ENCODE measurements at regions not wholly inside any gene's neighbourhood (a gene's known extent, or its start where the extent isn't known, plus 50 kb on each side); places are given as distances from the start of the nearest gene placed in this dataset.
"Not testable (repeated sequence)": the region's sequence is repeated elsewhere in the genome, so short reads cannot be mapped to it uniquely, and the experiment has no call there.

DNA sequence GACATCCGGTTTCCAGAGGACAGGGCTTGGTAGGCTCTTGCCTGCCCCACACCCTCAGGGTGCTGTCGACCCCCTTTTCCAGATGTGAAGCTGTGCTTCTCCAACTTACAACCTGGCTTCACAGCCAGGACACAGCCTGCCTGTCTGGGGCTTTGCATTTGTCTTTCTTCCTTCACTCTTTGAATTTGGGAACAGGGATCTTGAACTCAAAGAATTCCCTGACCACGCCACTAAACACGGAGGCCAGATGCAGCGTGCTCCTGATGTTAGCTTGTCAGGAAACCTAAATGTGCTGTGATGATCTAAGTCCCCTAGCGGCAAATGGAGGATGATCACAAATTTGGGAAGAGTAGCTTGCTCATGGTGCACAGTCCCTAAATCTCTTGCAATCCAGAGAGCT, 244.8 kb upstream of the RGMA start:
- no peak overlapping the region for H3K4me3 ChIP-seq
- peaks cover 0 to 15% (median 0%) of the 10 kb centered on the region in 4 donors for H3K27me3 ChIP-seq
- H3K9me3 ChIP-seq, result no peaks in the 10 kb centered on the region
- no peak for TF ChIP-seq POLR2A (IDR thresholded peaks at IDR 0.05)
- TF ChIP-seq, protein P1, sequence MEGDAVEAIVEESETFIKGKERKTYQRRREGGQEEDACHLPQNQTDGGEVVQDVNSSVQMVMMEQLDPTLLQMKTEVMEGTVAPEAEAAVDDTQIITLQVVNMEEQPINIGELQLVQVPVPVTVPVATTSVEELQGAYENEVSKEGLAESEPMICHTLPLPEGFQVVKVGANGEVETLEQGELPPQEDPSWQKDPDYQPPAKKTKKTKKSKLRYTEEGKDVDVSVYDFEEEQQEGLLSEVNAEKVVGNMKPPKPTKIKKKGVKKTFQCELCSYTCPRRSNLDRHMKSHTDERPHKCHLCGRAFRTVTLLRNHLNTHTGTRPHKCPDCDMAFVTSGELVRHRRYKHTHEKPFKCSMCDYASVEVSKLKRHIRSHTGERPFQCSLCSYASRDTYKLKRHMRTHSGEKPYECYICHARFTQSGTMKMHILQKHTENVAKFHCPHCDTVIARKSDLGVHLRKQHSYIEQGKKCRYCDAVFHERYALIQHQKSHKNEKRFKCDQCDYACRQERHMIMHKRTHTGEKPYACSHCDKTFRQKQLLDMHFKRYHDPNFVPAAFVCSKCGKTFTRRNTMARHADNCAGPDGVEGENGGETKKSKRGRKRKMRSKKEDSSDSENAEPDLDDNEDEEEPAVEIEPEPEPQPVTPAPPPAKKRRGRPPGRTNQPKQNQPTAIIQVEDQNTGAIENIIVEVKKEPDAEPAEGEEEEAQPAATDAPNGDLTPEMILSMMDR (IDR thresholded peaks at IDR 0.05), result no peak
- intact Hi-C loops (cut with DNase I), result no loop called here
- H3K36me3 ChIP-seq, result no peaks in the 10 kb centered on the region
- H3K4me1 ChIP-seq, result no peaks in the 10 kb centered on the region
- H3K27ac ChIP-seq, result no peak overlapping the region
- DNase-seq, result no peak
- 58 to 61% methylated on average over 4 to 6 of the region's 6 CpGs for WGBS, 2 donors

DNA sequence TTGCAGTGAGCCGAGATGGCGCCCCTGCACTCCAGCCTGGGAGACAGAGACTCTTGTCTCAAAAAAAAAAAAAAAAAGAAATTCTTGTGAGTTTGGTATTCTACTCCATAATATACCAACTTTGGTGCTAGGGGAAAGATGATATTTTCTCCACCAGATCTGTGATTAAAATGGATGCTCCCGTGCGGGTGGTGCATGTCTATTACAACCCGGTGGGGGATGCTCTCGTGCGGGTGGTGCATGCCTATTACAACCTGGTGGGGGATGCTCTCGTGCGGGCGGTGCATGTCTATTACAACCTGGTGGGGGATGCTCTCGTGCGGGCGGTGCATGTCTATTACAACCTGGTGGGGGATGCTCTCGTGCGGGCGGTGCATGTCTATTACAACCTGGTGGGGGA, 244.1 kb upstream of the RGMA start:
- H3K27ac ChIP-seq; H3K4me3 ChIP-seq; H3K9me3 ChIP-seq; H3K4me1 ChIP-seq; intact Hi-C loops (cut with DNase I); DNase-seq; H3K36me3 ChIP-seq: not testable (repeated sequence)
- peaks cover 0 to 15% (median 0%) of the 10 kb centered on the region in 4 donors for H3K27me3 ChIP-seq
- WGBS, 2 donors, result 46 to 54% methylated on average over 9 to 11 of the region's 16 CpGs

DNA sequence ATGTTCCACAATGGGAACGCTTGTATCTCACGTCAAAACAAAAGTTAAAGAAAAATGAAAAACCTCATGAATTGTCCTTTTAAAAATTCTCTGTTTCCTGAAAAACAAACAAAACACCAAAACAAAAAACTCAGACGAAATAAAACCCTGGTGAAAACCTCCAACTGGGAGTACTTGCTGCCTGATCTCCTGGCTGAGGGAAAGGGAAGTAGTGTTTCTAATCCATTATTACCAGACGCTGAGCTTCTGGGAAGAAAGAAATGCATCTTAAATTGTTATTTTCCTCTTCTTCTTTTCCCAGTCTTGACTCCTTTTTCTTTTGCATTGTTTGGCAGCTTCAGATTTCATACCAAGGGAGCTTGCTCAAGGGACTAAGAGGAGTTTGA, 243.2 kb upstream of the RGMA start:
- no peaks in the 10 kb centered on the region for H3K36me3 ChIP-seq
- 37 to 45% methylated on average over 4 of the region's 4 CpGs for whole genome bisulfite sequencing, 2 donors
- no peak for TF ChIP-seq POLR2A (IDR thresholded peaks at IDR 0.05)
- TF ChIP-seq, protein P1 (IDR thresholded peaks at IDR 0.05), result no peak
- H3K4me3 ChIP-seq, result no peak overlapping the region
- DNase-seq, result no peak
- H3K27ac ChIP-seq, result no peak overlapping the region
- no peaks in the 10 kb centered on the region for H3K9me3 ChIP-seq
- intact Hi-C loops (cut with DNase I), result no loop called here
- peaks cover 0 to 15% (median 0%) of the 10 kb centered on the region in 4 donors for H3K27me3 ChIP-seq
- H3K4me1 ChIP-seq, result no peaks in the 10 kb centered on the region

DNA sequence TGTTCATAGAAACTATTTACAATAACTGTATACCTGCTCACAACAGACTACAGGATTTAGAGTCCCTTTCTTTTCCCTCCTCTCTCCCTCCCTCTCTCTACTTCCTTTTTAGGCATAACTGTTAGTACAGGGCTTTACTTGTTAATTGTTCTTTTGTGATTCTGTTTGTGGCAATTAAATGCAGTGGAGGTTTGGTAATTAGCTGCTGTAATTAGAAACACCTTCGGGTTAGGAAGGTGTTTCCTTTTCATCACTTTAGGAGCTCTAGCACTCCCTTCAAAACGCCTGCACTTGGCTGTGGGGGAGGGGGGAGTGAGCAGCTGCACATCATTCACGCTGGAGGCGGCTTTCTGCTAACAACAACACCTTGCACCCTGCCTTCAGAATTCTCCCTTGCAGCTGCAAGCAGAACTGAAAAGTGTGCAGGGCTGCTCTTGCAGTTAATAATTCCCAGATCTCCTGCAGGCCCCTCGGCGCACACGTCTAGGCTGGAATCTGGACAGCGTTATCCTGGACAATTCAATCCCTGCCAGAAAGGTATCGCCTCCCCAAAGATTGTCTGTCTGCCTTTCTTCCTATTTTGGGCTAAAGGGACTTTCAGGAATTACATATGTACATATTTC, 242.6 kb upstream of the RGMA start:
- Histone ChIP-seq H3K4me3 (no peak overlapping the region), H3K9me3 (no peaks in the 10 kb centered on the region), H3K4me1 (no peaks in the 10 kb centered on the region), H3K27ac (no peak overlapping the region), H3K36me3 (no peaks in the 10 kb centered on the region), H3K27me3 (peaks cover 0 to 15% (median 0%) of the 10 kb centered on the region in 4 donors)
- no peak for DNase-seq
- TF ChIP-seq POLR2A (IDR thresholded peaks at IDR 0.05), result no peak
- TF ChIP-seq, protein P1 (IDR thresholded peaks at IDR 0.05), result no peak
- intact Hi-C loops (cut with DNase I), result no loop called here
- 45 to 52% methylated on average over 5 to 6 of the region's 9 CpGs for WGBS, 2 donors

DNA sequence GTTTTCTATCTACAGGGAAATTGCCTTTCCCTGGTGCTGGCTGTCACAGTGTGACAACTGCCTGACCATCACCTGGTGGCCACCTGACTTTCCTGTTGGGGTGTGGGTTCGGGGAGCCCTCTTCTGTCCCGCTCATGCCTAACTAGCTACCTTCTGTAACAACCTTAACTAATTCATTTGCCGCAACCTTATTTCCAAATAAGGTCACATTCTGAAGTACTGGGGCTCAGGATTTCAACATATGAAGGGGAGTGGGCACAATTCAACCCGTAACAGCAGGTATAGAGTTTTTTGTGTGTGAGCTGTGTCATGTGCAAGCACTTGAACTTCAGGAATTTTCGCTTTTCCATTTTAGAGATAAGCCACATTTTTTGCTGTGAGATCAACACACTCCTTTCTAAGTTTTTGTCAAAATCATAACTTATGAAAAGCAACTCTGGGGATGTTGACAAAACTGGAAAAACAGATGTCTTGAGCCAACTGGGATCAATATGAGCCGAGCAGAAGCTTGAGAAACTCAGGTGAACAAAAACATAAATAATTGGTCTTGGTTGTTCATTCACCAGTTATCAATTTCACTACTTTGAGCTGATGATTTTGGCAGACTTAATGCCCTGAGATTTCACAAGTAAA, 242.0 kb upstream of the RGMA start:
- intact Hi-C loops (cut with DNase I), result no loop called here
- WGBS, 2 donors, result 75 to 78% methylated on average over 6 of the region's 6 CpGs
- H3K36me3 ChIP-seq, result no peaks in the 10 kb centered on the region
- no peak for DNase-seq
- H3K27ac ChIP-seq, result no peak overlapping the region
- no peak overlapping the region for H3K4me3 ChIP-seq
- H3K9me3 ChIP-seq, result no peaks in the 10 kb centered on the region
- no peaks in the 10 kb centered on the region for H3K4me1 ChIP-seq
- TF ChIP-seq, protein P1 (IDR thresholded peaks at IDR 0.05), result no peak
- TF ChIP-seq POLR2A (IDR thresholded peaks at IDR 0.05), result no peak
- peaks cover 0 to 15% (median 0%) of the 10 kb centered on the region in 4 donors for H3K27me3 ChIP-seq
